ENCODE measurements at regions not wholly inside any gene's neighbourhood (a gene's known extent, or its start where the extent isn't known, plus 50 kb on each side); places are given as distances from the start of the nearest gene placed in this dataset.
"Not testable (repeated sequence)": the region's sequence is repeated elsewhere in the genome, so short reads cannot be mapped to it uniquely, and the experiment has no call there.

DNA sequence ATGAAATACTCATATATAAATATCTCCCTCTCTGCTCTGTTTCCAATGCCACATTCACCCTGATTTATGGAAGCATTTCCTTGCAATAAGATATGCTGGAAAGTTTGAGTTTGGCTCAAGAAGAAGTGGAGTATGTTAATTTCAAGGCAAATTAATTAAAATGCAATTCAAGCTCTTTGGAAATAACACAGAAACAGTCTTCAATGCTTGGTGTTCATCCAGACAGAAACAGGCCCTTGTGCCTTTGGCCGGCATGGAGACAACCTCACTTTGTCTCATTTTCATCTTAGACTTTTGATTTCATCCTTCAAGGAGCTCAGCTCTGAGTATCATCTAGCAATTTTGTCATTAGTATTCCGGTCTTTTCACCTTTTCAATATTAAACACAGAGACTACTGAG is 210.0 kb downstream of the C16orf95 start:
- in situ Hi-C loops (cut with MboI; ENCODE audit: low sequenced_read_pairs), result no loop called here

DNA sequence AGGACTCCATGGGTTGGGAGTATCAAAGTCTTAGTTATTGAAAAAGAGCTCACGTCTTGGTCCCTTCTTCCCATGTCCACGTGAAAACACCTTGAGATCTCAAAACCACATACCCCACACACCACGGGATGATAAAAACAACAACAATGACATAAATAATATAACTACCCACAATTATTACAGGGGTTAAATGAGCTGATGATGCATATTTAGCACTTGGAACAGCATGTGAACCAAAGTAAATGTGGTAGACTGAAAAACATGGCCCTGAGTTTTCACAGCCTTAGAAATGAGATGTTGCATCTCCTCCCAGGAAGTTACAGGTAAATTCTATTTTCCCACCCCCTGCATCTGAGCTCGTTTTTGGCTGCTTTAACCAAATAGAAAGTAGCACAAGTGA is 208.9 kb downstream of the C16orf95 start:
- in situ Hi-C loops (cut with MboI; ENCODE audit: low sequenced_read_pairs), result no loop called here

DNA sequence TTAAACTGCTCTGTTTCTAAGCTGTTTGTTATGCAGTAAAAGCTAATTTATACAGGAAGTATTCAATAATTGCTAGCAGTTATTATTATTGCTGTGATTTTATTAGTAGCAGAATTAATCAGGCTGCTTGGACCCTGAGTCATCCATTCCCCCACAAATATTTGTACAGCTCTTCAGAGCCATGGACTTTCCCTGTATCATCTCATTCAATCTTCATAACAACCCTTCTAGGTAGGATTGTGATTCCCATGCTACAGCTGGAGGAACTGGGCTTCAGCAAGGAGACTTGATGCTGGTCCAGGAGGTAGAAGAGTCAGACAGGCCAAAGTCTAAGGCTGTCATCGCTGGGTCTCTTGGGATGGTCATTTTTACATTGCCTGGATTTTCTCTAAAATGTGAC is 208.3 kb downstream of the C16orf95 start:
- in situ Hi-C loops (cut with MboI; ENCODE audit: low sequenced_read_pairs), result no loop called here

DNA sequence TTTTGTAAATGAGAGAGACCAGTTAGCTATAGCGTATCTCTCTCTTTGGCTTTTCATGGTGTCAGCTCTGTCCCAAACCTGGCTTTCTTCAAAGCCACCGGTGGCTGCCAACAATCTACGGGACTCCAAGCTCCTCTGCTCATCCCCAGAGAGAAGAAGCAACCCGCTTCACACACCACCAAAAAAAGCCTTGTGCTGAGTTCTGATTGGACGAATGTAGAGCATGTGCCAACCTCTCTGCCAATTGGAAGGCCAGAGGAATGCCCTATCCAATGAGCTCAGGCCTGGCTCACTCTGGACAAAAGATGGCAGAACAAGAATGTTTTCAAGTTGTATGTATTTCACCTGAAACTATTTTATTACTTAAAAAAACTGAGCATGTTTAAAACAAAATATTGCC is 202.4 kb downstream of the C16orf95 start:
- in situ Hi-C loops (cut with MboI; ENCODE audit: low sequenced_read_pairs), result no loop called here

DNA sequence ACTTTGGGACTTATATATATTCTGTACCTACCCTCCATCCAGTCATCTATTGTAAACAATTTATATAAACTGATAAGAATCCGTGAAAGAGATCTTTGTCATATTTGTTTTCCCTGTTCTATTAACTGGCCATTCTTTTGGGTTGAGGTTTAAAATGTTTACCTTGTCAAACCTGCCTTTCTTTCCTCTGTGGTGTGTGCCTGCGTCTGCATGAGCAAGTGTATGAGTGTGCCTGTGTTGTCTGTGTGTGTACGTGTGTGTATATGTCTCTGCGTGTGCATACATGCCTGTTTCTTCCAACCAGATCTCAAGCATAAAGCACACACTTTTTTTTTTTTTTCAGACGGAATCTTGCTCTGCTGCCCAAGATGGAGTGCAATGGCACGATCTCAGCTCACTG is 201.5 kb downstream of the C16orf95 start:
- in situ Hi-C loops (cut with MboI; ENCODE audit: low sequenced_read_pairs), result no loop called here

DNA sequence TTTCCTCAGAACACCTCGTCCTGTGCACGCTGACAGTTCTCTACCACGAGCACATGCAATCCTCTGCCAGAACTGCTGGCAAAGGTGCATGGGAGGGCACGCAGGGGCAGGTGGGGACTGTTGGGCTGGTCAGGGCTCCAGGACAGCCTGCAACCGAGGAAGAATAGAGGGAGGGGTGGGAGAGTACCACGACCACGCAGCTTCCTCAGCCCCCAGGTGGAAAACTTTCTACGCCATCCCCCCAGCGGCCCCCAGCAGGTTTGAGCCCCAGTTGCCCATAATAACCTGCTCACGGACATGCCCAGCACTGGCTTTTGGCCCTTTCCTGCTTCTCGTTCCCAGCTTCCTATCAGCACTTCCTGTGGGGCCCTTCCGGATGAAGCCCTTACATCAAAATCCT is 199.3 kb downstream of the C16orf95 start:
- in situ Hi-C loops (cut with MboI; ENCODE audit: low sequenced_read_pairs), result no loop called here

DNA sequence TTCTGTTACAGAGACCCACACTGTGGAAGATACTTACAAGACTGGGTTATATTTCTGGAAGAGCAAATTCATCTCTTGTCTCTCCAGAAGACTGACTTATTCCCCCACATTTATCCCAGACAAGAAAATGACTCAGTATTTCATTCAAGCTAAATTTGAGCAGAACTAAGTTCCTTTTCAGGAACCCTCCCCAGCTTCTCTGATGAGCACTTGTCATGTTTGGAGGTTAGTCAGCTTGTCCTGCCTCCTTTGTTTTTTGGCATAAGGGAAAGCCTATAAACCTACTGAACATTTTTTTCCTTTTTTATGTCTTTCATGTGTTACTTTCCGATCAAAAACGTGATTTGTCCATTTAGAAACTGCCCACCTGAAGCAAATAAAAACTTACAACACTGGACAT is 198.0 kb downstream of the C16orf95 start:
- in situ Hi-C loops (cut with MboI; ENCODE audit: low sequenced_read_pairs), result no loop called here

DNA sequence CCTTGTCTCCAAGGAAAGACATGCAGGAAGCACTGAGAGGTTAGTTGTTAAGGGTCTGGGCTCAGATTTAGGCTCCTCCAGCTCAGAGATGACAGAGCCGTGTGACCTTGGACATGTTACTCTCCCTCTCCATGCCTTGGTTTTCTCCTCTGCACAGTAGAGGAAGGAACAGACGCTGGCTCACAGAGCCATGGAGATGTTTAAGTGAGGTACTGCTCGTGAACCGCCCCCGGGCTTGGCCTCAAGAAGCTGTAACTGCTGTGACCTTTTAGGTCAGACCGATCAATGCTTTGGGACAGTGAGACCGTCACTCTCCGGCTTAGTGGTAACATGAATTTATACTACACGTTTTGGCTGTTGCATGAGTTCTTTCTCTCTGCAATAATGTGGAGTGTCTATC is 197.4 kb downstream of the C16orf95 start:
- in situ Hi-C loops (cut with MboI; ENCODE audit: low sequenced_read_pairs), result no loop called here

DNA sequence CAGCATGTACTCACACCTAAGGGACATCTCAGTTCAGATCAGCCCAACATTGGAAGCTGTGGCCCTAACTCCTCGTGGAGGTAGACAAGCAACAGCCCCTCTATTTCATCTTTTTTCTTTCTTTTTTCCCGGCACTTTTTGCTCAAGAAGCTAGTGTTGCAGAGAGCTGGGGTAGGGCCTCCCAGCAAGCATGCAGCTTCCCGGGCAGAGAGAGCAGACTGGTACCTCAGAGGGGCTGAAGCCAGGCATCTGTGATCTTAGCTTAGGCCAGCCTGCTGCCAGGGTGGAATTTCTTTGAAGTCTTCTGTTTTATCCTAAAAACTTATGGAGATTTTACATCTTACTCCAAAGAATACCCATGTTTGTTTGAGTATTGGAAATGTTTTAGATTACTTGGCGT is 195.4 kb downstream of the C16orf95 start:
- in situ Hi-C loops (cut with MboI; ENCODE audit: low sequenced_read_pairs), result no loop called here

DNA sequence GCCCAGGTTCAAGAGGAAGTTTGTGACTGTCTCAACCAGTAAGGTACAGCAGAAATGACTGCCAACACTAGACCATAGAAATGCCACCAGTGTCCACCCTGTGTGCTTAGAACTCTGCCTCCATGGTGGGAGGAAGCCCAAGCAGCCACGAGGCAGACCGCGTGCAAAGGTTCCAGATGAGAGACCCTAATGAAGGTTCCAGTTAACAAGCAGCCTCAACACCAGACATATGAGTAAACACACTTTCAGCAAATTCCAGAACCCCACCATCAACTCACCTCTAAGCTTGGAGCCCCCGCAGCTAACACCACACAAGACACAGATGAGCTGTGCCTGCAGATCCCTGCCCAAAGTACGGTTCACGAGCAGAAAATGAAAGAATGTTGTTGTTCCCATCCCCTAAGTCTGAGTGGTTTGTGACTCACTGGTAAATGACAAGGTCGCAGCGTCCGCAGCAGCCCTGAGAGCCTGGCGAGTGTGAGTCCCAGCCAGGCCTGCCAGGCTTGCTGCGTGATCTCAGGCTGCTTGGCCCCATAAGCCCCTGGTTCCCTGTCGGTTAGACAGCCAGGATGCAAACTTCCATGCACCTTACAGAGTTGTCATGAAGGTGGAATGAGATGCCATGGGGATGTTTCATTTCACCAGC is 193.7 kb downstream of the C16orf95 start:
- in situ Hi-C loops (cut with MboI; ENCODE audit: low sequenced_read_pairs), result no loop called here

DNA sequence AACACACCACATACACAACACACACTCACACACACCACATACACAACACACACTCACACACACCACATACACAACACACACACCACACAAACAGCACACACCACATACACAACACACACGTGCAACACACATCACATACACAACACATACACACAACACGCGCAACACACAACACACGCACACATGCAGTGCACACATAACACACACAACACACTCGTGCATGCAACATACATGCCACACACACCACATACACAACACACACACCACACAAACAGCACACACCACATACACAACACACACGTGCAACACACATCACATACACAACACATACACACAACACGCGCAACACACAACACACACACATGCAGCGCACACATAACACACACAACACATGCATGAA is 192.8 kb downstream of the C16orf95 start:
- in situ Hi-C loops (cut with MboI; ENCODE audit: low sequenced_read_pairs), result not testable (repeated sequence)

DNA sequence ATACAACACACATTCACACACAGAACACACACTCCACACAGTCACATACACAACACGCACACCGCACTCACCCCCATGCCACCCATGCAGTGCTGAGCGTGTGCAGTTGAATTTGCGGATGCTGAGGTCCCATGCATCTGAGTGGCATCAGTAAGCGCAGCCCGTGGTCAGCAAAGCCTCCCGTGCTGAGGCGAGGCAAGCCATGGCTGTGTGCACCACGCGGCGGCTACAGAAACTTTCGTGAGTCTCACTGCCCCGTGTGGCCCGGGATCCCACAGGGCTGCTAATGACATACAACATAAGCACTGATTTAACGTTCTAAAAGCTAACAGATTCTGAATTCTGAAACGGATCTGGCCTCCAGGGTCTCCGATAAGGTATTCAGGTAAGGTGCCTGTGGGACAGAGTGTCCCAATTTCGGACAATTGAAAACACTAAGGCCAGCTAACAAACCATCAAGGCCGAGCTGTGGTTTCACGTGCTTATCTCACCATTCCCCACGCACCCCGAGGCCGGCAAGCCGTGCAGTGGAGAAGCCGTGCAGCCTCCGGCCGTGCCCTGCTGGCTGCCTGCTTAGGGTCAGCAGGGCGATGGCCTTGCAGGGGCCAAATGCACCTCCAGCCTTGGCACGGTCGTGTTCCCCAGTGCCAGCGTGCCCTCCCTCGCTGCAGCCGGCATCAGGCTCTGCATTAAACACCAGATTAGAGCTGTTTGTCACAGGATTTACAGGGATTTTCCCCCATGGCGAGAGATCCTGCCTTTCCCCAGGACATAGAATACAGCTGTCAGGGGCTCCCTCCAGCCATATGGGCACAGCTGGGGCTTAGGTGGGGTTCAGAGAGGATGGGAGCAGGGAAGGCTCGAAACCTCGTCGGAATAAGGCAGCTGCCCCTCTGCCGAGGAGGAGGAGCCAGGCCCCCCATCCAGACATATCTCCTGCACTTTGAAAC is 191.7 kb downstream of the C16orf95 start:
- in situ Hi-C loops (cut with MboI; ENCODE audit: low sequenced_read_pairs), result no loop called here

DNA sequence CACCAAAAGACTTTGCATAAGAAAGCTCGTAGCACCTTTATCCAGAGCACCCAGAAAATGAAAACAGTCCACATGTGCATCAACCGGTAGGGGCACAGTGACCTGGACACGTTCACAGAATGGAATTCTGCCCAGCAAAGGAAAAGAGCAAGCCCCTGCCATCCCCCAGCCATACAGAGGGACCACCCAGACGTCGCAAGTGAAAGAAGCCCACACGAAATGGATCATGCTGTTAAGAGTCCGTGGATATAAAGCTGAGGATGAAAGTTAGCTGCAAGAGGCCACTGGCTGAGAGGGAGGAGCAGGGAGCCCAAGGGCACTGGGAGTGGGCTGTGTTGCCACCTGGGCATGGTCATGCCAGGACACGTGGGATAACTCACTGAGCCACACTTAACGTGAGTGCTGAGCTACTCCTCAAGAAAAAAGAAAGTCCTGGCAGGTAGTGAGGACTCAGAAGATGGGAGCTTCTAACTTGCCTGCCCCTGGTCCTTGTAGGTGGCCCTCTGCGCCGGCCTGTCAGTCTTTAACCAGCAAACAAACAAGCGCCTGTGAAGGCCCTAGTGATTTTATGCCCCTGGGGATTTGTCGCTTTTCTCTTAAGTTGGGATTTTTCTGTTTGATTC is 190.7 kb downstream of the C16orf95 start:
- in situ Hi-C loops (cut with MboI; ENCODE audit: low sequenced_read_pairs), result no loop called here

DNA sequence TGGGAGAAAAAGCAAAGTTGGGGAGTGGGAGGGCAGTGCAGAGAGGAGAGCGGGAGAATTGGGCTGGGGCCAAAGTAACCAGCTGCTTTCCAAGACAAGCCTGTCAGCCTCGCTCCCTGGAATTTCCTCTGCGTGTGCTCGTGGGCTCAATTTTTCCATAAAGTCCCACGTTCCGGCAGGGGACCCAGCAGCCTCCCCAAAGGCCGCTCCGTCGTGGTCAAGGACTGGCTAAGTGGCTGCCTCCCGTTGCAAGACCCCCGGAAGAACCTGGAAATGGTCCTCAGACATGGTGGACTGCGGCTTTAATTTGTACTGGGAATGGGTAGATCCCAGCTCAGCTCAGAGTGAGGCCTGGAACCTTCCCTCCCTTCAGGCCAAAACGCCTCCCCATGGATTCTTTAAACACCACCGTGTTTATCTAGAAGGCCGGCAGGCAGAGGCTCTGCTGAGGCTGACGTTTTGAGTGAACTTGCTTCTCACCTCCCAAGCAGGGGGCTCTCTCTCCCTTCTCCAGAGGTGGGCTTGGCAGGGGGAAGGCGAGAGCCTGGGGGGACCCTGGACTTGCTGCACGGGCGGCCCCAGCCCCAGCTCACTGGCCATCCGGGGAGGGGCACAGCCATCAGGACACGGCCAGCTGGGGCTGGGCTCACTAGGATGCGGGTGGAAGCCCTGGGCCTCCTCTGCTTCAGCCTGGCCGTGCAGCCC is 190.0 kb downstream of the C16orf95 start:
- in situ Hi-C loops (cut with MboI; ENCODE audit: low sequenced_read_pairs), result no loop called here

DNA sequence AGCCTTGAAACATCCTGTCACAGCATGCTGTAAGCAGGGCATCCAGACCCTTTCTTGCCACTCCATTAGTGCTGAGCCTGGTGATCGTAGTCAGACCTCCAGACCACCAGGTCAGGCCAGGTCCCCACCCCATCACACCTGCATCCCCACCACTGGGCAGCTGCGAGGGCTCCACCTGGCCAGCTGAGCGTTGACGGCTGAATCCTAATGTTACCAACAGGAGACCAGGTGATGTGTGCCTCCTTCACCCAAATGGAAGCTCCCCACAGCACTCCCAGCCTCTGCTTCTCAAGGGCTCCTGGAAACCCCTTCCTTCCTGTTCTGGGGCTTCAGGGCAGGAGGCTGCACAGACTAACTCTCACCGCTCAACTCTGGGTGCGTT is 189.4 kb downstream of the C16orf95 start:
- in situ Hi-C loops (cut with MboI; ENCODE audit: low sequenced_read_pairs), result no loop called here

DNA sequence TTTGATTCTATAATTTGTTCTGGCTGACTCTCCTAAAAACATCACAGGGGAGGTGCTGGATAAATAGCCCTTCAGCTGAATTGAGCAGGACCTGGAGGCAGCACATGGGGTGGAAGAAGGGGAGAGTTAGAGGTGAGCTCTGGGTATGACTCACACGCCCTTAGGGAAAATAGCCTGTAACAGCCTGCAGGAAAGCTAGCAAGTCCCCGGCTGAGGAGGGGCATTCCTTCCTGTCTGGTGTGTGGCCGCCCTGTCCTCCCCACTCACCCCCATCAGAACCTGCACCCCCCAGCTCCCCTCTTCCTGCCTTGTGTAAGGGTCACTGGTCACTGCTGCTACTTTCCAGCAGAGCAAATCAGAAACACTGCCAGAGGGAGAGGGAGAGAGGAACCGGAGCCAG is 187.4 kb downstream of the C16orf95 start:
- in situ Hi-C loops (cut with MboI; ENCODE audit: low sequenced_read_pairs), result no loop called here

DNA sequence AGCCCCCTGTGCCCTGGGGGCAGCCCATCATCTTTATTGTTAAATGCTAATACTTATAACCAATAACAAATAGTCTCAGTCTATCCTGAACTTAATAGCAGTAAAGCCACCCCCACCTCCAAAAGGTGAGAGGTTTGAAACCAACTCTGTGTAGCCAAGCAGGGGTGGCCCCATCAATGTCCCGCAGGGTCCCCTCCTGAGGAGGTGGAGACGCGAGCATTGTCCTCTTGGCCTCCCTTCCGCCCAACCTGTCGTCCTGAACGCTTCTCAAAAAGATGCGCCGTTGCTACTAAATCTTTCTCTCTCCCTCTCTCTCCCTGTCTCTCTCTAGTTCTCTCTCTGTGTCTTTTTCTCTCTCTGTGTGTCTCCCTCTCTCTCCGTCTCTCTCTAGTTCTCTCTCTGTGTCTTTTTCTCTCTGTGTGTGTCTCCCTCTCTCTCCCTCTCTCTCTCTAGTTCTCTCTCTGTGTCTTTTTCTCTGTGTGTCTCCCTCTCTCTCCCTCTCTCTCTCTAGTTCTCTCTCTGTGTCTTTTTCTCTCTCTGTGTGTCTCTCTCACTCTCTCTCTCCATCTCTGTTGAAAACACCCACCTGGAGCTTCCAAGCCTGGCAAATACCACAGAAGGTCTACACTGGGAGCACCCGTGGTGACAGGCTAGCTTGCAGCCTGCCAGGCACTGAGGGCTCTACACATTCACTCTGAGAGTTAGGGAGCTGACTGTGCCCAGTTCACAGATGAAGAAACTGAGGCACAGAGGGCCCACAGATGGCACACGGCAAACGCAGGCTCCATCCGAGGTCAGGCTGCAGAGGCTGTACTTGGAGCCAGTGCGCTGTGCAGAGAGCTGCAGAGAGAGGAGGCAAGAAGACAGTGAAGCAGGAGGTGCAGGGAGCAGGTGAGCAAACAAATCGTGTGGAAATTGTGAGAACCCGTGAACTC is 185.9 kb downstream of the C16orf95 start:
- in situ Hi-C loops (cut with MboI; ENCODE audit: low sequenced_read_pairs), result no loop called here

DNA sequence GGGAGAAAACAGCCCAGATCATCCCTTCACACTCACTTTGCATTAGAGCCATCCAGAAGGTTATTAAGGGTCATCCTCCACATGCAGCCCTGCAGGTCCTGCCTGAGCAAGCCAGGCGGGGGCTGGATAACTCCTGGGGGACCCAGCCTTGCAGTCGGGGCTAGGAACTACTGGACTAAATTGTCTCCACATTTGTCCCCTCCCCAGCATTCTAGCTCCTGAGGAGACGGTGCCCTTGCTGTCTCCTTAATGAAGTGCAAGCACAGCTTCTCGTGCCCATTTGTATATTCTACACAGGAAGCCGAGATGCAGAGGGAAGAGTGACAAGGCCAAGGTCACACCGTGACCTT is 185.2 kb downstream of the C16orf95 start:
- in situ Hi-C loops (cut with MboI; ENCODE audit: low sequenced_read_pairs), result no loop called here

DNA sequence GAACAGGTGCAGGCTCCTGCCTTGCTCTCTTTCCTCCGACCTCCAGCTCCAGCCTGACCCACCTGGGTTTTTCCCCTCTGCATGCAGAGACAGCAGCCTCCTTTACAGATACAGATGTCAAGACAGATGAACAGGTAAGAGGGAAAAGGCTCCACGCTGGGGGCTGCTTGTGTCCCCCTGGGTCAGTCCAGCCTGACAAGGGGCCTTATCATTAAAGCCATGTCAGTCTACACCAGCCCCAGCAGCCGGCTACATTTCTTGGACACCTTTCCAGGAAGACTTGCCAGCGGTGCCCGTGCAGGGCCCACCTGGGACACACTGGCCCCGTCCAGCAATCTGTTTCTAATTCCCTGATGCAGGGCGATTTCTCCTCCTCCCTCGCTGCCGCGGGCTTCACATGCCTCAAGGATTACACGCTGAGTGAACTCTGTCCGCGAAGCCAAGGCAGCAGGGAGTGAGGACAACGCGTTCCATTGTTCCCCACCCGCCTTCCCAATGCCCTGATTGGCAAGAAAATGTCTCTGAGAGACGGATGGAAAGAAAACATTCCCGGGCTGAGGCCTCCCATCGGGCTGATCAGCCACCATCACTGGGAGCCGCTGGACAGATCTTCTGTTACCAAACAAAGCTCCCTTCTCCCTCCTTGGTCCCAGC is 184.7 kb downstream of the C16orf95 start:
- in situ Hi-C loops (cut with MboI; ENCODE audit: low sequenced_read_pairs), result no loop called here
